CD4-positive, alpha-beta T cell (primary cell): ENCODE measurements at regions not wholly inside any gene's neighbourhood (a gene's known extent, or its start where the extent isn't known, plus 50 kb on each side); places are given as distances from the start of the nearest gene placed in this dataset.

Source experiments
- ATAC-seq: fragments of 200-7000 bp; cut with Tn5 transposase; one replicate; pipeline ENCODE4 v1.10.0; 2022; ENCODE audit warnings: mild to moderate bottlenecking; ENCODE audit not compliant: poor library complexity
- CTCF ChIA-PET: fragments of 350-600 bp; sonication (Branson Sonifier 250); formaldehyde crosslinking; loops from one replicate; lab custom pipeline; 2021; ENCODE audit warnings: antibody characterized with exemption, inconsistent platforms; lab: Charles Lee
- POLR2A ChIA-PET: fragments of 350-600 bp; sonication (Branson Sonifier 250); formaldehyde crosslinking; loops from one replicate; lab custom pipeline; 2021; ENCODE audit warnings: antibody characterized with exemption, inconsistent platforms; lab: Charles Lee
- DNase-seq, 14 experiments: peaks; one replicate each; pipeline ENCODE4 v3.0.0-alpha.2; 2013 to 2020; ENCODE audit warnings: mixed read lengths in 2 of 14
- H3K27ac ChIP-seq, 2 donors: one replicate each; pipeline versions ENCODE4 v1.5.1 to v1.7.0; 2013; ENCODE audit warnings: low read length in 2 of 2, low read depth in 1 of 2, mild to moderate bottlenecking in 1 of 2
- H3K27me3 ChIP-seq, 2 experiments: 1 replicate in 1 of 2; 2 replicates in 1 of 2; pipeline versions ENCODE4 v1.6.1 to v1.7.0; 2013; ENCODE audit warnings: low read length in 2 of 2, control low read depth in 1 of 2, mild to moderate bottlenecking in 1 of 2, moderate library complexity in 1 of 2; ENCODE audit not compliant: insufficient read depth in 2 of 2, control insufficient read depth in 1 of 2
- H3K36me3 ChIP-seq: one replicate; pipeline ENCODE4 v1.6.1; 2013; ENCODE audit warnings: low read length, control low read depth; ENCODE audit not compliant: insufficient read depth
- H3K4me1 ChIP-seq: one replicate; pipeline ENCODE4 v1.6.1; 2013; ENCODE audit warnings: low read length, control low read depth; ENCODE audit not compliant: insufficient read depth
- H3K4me3 ChIP-seq: one replicate; pipeline ENCODE4 v1.5.1; 2013; ENCODE audit warnings: mild to moderate bottlenecking, low read length, moderate library complexity
- H3K9me3 ChIP-seq, 2 experiments: 1 replicate in 1 of 2; 2 replicates in 1 of 2; pipeline versions ENCODE4 v1.6.1 to v1.7.0; 2013; ENCODE audit warnings: low read length in 2 of 2, mild to moderate bottlenecking in 2 of 2, control low read depth in 1 of 2, moderate library complexity in 1 of 2; ENCODE audit not compliant: control insufficient read depth in 1 of 2, insufficient read depth in 1 of 2
- H3K27ac Mint-ChIP-seq: one replicate; pipeline ENCODE4 v1.8.0; 2020; ENCODE audit warnings: mixed read lengths
- H3K27me3 Mint-ChIP-seq: one replicate; pipeline ENCODE4 v1.8.0; 2021; ENCODE audit warnings: mixed read lengths
- H3K36me3 Mint-ChIP-seq: one replicate; pipeline ENCODE4 v1.8.0; 2021; ENCODE audit warnings: low read depth, mixed read lengths
- H3K4me1 Mint-ChIP-seq: one replicate; pipeline ENCODE4 v1.8.0; 2021; ENCODE audit warnings: low read depth, mixed read lengths
- H3K4me3 Mint-ChIP-seq: one replicate; pipeline ENCODE4 v1.8.0; 2020; ENCODE audit warnings: mild to moderate bottlenecking, mixed read lengths
- H3K9me3 Mint-ChIP-seq: one replicate; pipeline ENCODE4 v1.8.0; 2020; ENCODE audit warnings: mixed read lengths
- CTCF ChIP-seq: fragments of 200-600 bp; IDR thresholded peaks from one replicate; pipeline ENCODE4 v1.8.0; 2022; ENCODE audit warnings: antibody characterized with exemption, mild to moderate bottlenecking
- intact Hi-C, 2 experiments: fragments of 100-400 bp; cut with DNase I in 1 of 2; cut with micrococcal nuclease in 1 of 2; formaldehyde crosslinking; loops; one replicate each; pipeline versions ENCODE4 v1.15.1 to v1.9.0; 2023 to 2025; cut with DNase I, micrococcal nuclease

- no peak for TF ChIP-seq CTCF
- peaks cover 11% of the 10 kb centered on the region for H3K9me3 Mint-ChIP-seq
- Histone ChIP-seq H3K27ac (no peak overlapping the region), H3K4me3 (no peak overlapping the region), H3K36me3 (no peaks in the 10 kb centered on the region), H3K9me3 (peaks cover 7 to 36% of the 10 kb centered on the region in 2 experiments), H3K27me3 (no peaks in the 10 kb centered on the region), H3K4me1 (peaks cover 15% of the 10 kb centered on the region)
- H3K36me3 Mint-ChIP-seq: no peaks in the 10 kb centered on the region
- H3K4me3 Mint-ChIP-seq: no peak overlapping the region
- ATAC-seq (no peak), DNase-seq (no peak)
- intact Hi-C loops: no loop called here
- peaks cover 12% of the 10 kb centered on the region for H3K27me3 Mint-ChIP-seq
- ChIA-PET POLR2A (no interaction called here), CTCF (no interaction called here)
- H3K4me1 Mint-ChIP-seq: no peaks in the 10 kb centered on the region
- H3K27ac Mint-ChIP-seq: no peak overlapping the region
These were observed 86.9 kb upstream of the CST7 start for GRCh38 chr20:24862186-24862585.

- H3K27me3 Mint-ChIP-seq: peaks cover 12% of the 10 kb centered on the region
- no peaks in the 10 kb centered on the region for H3K36me3 Mint-ChIP-seq
- H3K9me3 Mint-ChIP-seq: peaks cover 11% of the 10 kb centered on the region
- ChIA-PET CTCF (no interaction called here), POLR2A (no interaction called here)
- TF ChIP-seq CTCF: no peak
- Histone ChIP-seq H3K9me3 (peaks cover 7 to 31% of the 10 kb centered on the region in 2 experiments), H3K27me3 (no peaks in the 10 kb centered on the region), H3K36me3 (no peaks in the 10 kb centered on the region), H3K4me1 (peaks cover 15% of the 10 kb centered on the region), H3K4me3 (no peak overlapping the region), H3K27ac (no peak overlapping the region)
- DNase-seq (no peak), ATAC-seq (no peak)
- intact Hi-C loops: no loop called here
- H3K4me1 Mint-ChIP-seq: no peaks in the 10 kb centered on the region
- no peak overlapping the region for H3K27ac Mint-ChIP-seq
- no peak overlapping the region for H3K4me3 Mint-ChIP-seq
These were observed 86.5 kb upstream of the CST7 start for GRCh38 chr20:24862606-24863005.

- Histone ChIP-seq H3K27ac (no peak overlapping the region), H3K9me3 (peaks cover 7 to 26% of the 10 kb centered on the region in 2 experiments), H3K27me3 (no peaks in the 10 kb centered on the region), H3K4me1 (peaks cover 15% of the 10 kb centered on the region), H3K36me3 (no peaks in the 10 kb centered on the region), H3K4me3 (no peak overlapping the region)
- peaks cover 12% of the 10 kb centered on the region for H3K27me3 Mint-ChIP-seq
- ATAC-seq: no peak
- ChIA-PET POLR2A (no interaction called here), CTCF (no interaction called here)
- DNase-seq: no peak
- peaks cover 11% of the 10 kb centered on the region for H3K9me3 Mint-ChIP-seq
- TF ChIP-seq CTCF: no peak
- no peak overlapping the region for H3K4me3 Mint-ChIP-seq
- no peaks in the 10 kb centered on the region for H3K36me3 Mint-ChIP-seq
- H3K4me1 Mint-ChIP-seq: no peaks in the 10 kb centered on the region
- H3K27ac Mint-ChIP-seq: no peak overlapping the region
- intact Hi-C loops: no loop called here
These were observed 85.7 kb upstream of the CST7 start for GRCh38 chr20:24863356-24863755.
